ENCODE measurements at regions not wholly inside any gene's neighbourhood (a gene's known extent, or its start where the extent isn't known, plus 50 kb on each side); places are given as distances from the start of the nearest gene placed in this dataset.
A peak's percentile ranks its signal among the peaks of the same experiment; 100 is the strongest.
"Not testable (repeated sequence)": the region's sequence is repeated elsewhere in the genome, so short reads cannot be mapped to it uniquely, and the experiment has no call there.

DNA sequence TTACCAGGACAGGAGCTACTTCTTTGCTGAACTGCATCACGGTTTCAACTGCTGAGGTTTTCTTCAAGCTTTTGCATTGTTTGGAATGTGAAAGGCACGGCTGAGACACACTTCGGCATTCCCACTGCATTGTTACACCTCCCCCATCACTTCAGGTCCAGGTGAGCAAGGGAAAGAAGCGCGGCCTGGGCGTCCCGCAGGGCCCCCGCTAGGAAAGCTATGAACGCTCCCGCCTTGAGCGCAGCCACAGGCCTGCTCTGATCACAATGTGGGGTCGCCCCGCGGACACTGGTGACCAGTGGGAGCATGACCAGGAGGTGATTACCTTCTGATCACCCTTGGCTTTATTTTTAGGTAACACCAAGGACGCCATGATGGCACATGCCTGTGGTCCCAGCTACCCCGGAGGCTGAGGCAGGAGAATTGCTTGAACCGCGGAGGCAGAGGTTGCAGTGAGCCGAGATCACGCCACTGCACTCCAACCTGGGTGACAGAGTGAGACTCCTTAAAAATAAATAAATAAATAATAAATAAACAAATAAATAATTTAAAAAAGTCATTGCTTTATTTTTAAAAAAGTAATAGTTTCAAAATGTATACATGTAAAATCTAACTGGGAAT lies 82.2 kb upstream of the ANTXRL start:
- not testable (repeated sequence) for DNase-seq

DNA sequence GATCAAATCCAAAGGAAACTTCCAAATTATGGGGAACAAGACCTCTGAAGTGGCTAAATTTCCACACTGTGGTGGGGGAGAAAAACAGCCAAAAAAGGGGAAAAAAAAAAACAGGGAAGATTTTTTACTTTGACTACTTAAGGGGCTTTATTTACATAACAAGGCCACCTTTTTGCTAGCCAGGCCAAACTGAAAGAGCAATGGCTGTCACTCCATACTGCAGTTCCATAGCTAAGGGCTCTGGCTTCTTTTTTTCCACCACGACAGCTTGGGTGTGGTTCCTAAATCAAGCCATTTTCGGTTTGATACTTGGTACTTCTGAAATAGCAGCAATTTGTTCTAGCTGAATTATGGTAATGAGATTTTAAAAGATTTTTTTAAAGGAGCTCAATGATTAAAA lies 76.4 kb upstream of the ANTXRL start:
- DNase-seq: not testable (repeated sequence)

DNA sequence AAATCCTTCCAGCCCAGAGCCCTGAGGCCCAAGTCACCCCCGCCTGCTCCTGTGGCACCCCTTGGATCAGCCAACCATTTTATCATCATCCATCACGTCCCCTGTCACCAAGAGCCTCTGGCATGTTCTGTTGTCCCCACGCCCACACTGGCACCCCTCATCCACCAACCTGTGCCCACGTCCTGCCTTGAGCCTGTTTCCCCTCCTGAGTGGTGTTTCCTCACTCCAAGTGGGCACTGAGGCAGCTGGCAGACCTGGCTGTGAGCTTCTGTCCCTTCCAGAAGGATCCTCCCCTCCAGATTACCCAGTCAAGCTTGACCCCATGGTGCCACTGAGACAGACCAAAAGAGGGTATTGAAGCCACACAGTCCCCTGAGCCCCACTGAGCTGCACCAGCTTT lies 71.4 kb upstream of the ANTXRL start:
- DNase-seq: no peak

DNA sequence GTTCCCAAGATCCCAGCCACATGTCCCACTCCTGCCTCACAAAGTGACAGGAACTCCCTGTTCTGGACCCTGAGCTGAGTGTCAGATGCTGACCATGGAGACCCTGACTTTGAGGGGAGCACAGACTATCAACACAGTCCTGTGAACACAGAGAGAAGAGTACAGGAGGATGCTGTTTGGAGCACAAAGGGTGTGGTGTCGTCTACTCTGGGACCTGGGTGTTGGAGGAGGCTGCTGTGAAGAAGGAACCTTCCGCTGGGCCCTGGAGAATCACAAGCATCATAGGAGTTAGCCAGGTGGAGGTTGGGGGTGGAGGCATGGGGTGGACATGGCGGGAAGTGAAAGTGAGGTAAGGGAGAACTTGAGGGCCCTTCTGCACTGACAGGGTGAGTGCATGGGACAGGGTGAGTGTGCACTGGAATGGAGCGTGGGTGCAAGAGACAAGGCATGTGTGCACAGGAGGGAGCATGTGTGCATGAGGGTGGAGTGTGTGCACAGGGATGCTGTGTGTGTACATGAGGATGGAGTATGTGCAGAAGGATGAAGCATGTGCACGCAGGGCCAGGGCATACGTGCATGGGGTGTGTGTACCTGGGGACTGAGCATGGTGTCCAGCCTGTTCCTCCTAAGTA lies 70.7 kb upstream of the ANTXRL start:
- no peak for DNase-seq

DNA sequence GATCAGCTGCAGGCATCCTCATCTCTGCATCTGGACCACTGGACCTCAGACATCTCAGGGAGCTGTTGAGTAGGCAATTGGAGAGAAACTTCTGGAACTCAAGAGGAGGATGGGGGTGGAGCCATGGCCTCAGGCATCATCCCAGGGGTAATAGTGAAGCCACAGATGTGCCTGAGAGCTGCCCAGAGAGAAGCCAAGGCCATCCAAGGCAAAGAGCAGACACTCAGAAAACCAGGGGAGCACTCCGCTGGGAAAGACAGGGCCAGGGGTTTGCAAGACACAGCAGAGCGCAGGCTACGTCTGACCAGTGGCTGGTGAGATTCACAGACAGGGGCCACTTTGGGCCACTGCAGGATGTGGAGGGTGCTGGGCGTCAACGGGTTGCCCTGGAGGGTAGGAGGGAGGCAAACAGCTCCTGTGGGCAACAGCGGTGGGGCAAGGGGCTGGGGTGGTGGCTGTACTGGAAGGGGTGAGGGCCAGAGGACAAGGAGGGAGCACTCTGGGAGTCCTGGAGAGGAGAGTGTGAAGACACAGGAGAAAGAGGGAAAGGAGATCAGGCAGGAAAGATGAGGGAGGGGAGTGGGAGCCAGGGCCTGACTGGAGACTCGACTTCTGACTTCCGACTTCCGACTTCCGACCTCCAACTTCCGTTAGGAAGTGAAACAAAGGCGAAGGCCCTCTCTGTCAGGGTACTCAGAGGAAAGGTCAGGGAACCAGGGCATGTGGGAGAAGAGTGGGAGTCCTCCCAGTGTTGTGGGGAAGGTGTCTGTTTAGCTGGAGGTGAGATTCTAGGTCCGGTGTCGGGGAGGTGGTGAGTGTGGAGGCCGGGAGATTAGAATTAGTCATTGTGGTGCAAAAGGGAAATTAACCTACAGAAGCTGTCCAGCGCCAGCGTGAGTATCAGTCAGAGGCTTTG lies 69.7 kb upstream of the ANTXRL start:
- DNase-seq: no peak

DNA sequence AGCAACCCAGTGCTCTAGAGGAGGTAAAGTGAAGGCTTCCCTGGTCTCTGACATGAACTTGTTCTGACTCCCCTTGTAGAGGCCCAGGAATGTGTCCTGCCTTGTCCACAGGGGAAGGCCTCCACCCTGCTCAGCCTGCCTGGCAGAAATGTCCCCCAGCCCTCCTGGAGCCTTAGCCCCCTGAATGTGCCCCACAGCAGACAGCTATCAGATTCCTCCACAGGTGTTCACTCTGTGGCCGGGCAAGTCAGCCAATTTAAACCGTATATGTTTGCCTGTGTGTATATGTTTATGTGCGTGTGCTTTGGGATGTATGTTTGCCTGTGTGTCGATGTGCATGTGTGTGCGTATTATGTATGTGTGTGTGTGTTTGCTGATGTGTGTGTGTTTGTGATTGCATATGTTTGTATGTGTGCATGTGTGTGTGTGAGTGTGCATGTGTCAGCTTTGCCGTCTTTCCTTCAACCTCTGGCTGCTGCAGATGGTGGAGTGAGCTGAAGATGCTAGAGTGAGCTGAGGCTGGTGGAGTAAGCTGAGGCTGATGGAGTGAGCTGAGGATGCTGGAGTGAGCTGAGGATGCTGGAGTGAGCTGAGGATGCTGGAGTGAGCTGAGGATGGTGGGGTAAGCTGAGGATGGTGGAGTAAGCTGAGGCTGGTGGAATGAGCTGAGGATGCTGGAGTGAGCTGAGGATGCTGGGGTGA lies 68.9 kb upstream of the ANTXRL start:
- no peak for DNase-seq

DNA sequence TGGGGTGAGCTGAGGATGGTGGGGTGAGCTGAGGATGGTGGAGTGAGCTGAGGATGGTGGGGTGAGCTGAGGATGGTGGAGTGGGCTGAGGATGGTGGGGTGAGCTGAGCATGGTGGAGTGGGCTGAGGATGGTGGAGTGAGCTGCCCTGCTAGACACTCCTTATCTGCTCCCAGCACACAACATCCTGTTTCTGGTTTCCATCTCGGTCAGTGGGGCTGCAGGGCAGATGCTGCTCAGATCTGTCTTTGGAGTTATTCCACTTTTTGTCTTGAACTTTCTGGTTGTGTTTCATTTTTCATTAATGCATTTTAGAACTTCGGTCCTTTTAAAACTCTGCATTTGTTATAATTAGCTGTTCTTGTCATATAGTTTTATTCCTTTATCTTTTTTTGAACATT lies 67.9 kb upstream of the ANTXRL start:
- DNase-seq: no peak

DNA sequence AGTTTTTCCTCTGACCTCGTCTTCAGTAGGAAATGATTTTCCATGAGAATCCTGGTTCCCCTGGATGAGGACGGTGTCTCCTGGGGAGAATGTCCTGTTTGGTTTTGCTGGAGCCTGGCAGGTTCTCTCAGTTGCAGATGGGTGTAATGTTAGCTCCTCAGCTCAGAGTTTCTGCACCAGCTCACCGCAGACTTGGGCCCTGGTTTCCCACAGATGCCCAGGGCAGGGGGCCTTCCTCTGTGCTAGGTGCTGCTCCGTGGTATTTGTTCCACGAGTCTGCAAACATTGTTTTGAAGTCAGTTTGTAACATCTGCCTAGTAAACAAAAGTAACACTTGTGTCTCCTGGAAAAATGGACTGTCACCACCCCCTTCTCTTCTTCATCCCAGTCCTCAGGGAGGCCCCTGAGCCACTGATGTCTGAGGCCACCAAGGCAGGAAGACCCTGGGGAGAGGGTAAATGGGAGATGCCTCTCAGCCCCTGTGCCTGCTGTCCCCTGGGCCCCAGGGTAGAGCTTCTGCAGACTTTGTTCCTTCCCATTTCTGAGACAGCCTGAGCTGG lies 67.3 kb upstream of the ANTXRL start:
- not testable (repeated sequence) for DNase-seq

DNA sequence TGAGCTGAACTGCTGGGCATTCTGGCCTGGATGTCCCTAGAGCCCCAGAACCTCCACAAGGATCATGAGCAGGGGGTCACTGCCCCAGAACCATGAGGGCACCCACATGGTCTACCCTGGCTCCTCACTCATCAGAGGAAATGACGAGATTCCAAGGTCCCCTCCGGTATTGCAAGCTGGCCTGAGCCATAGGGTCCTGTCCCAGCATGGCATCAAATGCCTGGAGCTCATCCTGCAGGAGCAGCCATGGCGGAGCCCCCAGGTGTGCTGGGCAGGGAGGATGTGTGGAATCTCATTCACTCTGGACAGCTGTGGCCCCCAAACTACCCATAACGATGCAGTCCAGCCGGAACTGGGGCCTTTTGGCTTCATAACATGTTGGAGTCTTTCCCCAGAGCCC lies 66.6 kb upstream of the ANTXRL start:
- DNase-seq: no peak

DNA sequence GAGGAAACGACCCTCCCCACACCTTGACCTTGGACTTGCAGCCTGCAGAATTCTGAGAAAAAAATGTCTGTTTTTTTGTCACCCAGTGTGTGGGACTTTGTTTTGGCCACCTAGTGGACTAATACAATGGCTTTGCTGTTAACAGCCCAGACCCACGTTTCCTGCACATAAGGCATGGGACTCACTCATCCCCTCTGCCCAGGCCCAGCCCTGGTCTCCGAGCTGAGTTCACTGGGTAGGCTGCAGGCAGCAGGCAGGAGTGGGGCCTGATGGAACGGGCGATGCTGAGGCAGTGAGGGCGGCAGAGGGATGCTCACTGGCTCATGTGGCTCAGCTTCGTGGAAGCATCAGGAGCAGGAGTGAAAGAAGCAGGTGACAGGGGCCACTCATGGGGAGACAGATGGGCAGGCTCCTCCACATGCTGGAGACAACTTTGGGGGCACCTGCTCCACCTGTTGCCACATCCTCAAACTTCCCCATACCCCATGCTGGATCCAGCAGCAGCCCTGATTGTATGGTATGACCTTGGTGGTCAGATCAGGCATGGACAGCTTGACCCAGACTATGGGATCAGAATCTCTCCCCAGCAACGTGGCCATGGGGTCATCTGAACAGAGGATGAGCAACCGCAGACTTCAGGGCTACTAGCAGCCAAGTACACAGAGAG lies 65.8 kb upstream of the ANTXRL start:
- DNase-seq: no peak

DNA sequence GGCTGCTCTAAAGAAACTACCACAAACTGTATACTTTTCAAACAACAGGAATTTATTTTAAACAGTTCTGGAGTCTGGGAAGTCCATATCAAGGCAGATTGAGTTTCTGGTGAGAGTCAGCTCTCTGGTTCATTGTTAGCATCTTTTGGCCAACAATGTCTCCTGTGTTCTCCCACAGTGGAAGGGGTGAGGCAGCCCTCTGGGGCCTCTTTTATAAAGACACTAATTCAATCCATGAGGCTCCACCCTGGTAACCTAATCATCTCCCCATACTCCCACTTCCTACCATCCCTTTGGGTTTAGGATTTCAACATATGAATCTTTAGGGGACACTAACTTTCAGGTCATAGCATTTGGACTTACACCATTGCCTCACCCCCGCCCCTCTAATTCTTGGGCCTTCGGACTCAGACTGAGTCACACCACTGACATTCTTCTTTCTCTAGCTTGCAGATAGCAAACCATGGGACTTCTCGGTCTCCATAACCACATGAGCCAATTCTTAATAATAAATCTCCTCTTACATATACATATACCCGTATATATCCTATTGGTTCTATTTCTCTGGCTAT lies 64.3 kb upstream of the ANTXRL start:
- no peak for DNase-seq

DNA sequence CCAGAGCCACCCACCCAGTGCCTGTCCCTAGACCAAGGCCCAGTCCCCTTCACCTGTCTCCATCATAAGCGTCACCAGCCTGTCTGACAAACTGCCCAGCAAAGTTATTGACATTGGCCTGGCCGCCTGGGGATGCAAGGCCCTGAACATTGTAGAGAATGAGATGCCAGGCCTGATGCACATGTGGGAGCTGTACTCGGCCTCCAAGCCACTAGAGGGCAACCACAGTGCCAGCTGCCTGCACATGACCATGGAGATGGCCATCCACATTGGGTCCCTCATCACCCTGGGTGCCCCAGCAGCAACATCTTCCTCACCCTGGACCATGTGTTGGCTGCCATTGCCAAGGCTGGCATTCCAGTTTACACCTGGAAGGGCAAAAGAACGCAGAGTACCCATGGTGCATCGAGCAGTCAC lies 63.7 kb upstream of the ANTXRL start:
- no peak for DNase-seq

DNA sequence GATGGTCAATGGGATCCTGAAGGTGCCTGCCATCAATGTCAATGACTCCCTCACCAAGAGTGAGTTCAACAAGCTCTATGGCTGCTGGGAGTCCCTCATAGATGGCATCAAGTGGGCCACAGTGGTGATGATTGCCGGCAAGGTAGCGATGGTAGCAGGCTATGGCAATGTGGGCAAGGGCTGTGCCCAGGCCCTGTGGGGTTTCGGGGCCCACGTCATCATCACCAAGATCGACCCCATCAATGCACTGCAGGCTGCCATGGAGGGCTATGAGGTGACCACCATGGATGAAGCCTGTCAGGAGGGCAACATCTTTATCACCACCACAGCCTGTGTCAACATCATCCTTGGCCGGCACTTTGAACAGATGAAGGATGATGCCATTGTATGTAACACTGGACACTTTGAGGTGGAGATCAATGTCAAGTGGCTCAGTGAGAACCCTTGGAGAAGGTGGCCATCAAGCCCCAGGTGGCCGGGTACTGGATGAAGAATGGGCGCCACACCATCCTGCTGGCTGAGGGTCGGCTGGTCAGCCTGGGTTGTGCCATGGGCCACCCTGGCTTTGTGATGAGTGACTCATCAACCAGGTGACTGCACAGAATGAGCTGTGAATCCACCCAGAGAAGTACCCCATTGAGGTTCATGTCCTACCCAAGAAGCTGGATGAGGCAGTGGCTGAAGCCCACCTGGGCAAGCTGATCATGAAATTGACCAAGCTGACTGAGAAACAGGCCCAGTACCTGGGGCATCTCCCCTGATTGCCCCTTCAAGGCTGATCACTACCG lies 63.0 kb upstream of the ANTXRL start:
- DNase-seq: no peak

DNA sequence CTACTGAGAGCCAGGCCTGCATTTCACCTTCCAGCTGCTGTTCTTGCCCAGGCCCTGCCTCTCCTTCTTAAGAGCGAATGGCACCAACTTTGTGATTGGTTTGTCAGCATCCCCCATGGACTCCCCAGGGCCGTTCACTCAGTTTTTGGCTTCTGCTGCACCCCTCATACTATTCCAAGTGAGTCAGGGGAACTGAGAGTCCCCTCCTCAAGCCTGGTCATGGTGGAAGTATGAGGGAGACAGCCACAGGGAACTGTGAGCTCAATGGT lies 62.4 kb upstream of the ANTXRL start:
- DNase-seq: no peak

DNA sequence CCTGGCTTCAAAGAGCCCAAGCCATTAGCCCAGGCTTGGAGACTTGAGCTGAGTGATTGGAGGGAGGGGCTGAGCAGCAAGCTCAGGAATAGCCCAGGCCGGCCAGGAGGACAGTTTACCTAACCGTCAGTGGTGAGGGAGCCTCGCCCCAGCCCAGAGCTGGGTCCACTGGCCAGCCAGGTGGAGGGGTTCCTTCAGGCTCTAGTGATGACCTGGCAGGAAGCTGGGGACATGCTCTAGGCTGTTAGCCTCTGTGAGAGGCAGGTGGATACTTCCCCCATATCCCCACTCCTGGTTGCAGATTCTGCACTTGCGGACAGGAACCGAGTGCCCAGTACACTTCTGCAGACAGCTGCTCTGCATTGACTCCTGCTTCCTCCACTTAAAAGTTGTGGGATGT lies 61.2 kb upstream of the ANTXRL start:
- no peak for DNase-seq

DNA sequence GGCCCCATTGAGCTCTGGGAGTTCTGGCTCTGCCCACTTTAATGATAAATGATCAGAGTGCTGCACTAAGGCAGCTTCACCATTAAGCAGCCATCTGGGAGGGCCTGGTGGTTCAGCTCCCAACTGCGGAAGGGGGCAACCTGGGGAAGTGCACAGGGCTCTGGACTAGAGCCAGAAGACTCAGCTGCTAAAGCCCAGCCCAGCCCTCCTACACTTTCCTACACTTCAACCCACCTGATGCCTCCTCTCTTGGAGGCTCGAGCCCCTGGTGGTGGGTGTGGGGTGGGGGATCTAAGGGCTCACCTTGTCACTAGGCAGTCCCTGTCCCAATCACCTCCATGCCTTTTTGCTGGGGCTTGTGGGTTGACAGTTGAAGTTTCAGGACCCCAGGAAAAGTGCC lies 60.6 kb upstream of the ANTXRL start:
- DNase-seq: no peak

DNA sequence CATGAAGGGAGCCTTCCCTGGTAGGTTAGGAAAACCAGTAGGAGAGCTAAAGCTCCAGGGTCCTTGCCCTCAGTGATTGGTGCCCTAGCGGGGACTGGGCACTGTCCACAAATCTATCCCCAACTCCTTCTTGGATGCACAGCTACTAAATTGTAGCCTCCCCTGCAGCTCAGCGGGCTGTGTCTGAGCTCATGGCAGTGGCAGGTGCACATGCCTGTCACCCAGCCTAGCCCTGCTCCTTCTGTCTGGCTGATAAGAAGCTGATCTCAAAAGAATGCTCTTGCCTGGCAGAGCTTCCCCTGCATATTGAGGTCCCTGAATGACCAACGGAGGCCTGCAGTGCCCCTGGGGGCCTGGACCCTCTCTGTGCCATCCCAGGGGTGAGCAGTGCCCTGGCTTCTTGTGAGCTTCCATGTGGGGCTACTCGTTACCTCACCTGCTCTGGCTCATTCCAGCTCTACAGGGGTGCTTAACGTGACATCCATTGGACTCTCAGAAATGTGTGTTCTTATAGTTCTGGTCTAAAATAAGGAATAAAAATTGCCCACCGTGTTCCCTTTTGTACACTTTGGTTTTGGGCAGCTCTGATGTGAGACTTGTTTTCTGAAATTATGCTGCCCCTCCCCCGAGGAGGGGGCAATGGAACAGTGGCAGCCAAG lies 59.8 kb upstream of the ANTXRL start:
- no peak for DNase-seq

DNA sequence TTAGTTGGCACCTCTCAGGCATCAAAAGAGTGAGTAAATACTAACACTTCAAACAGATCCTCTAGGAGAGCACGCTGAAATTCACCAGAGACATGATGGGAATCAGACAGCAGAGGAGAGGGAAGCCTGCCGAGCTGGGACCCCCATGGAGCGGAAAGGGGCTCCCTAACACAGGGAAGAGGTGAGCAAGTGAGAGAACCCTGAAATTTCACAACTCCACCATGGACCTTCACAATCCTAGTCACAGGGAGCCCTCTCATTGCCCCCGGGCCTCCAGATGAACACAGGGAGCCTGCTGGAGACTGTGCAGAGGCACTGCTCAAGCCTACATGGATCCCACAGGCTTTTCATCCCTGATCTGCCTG lies 59.2 kb upstream of the ANTXRL start:
- no peak for DNase-seq

DNA sequence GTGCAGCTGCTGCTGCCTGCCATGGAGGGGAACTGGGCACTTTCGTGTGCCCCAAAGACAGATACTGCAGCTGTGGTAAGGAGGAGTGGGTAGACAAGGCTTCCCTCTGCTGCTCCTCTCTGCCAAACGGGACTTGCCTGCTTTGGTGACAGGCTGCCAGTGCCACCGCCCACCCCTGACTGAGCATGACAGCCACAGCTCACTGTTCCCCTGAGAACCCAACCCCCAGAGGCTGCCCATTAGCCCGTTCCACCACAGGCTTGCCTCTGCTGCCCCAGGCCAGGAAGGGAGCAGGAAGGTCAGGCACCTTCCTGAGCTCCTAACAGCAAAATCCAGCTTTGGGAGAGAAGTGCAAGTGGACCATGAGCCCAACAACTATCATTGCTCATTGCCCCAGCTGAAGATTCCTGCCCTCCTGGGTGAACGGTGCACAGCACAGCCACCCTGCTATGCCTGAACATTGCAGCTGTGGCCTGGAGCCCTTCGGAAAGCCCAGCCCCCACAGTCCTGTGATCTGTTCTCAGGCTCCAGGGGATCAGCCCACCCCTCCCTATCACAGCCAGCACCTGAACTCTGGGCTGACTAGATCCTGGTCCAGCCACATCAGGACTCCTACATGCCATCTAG lies 58.7 kb upstream of the ANTXRL start:
- no peak for DNase-seq

DNA sequence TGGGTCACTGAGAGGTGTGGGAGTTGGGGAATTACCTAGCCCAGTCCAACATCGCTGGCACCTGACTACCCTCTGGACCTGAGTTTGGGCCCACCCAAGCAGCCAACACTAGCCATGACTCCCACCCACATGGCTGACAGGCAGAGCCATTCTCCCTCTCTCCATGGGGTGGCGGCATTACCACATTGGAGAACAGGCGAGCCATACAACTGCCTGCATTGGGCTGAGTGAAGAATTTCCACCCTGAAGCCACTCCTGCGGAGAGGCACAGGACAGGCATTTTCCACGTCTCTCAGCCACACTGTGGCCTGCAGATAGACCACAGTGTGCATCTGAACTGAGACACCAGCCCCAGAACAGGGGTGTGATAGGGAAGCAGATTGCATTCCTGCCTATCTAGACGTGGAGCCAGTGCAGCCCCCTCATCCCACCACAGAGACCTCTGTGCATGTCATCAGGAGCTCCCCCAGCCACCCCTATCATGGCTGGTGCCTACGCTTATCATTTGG lies 58.2 kb upstream of the ANTXRL start:
- peak; percentile 36 for DNase-seq

Measured in activated CD4-positive, alpha-beta T cell treated with anti-CD3 and anti-CD28 coated beads for 1 hour (primary cell).